Activated T-helper 2 cell treated with anti-CD3 and anti-CD28 coated beads, Interferon-gamma antibody, Interleukin-2, Interleukin-4, amounts not matched to agents 10 μg/mL and 5 μg/mL and 100 μg/mL, durations not matched to agents 14 hours and 24 hours and 36 hours (primary cell): ENCODE measurements at regions not wholly inside any gene's neighbourhood (a gene's known extent, or its start where the extent isn't known, plus 50 kb on each side); places are given as distances from the start of the nearest gene placed in this dataset.
"Not testable (repeated sequence)": the region's sequence is repeated elsewhere in the genome, so short reads cannot be mapped to it uniquely, and the experiment has no call there.

Source experiments
- DNase-seq: peaks from one replicate; pipeline ENCODE4 v3.0.0; 2021; ENCODE audit warnings: low spot score
- H3K27ac Mint-ChIP-seq: one replicate; pipeline ENCODE4 v1.8.0; 2021; ENCODE audit warnings: mixed read lengths
- H3K27me3 Mint-ChIP-seq: one replicate; pipeline ENCODE4 v1.8.0; 2021; ENCODE audit warnings: low read depth, mixed read lengths
- H3K36me3 Mint-ChIP-seq: one replicate; pipeline ENCODE4 v1.8.0; 2021; ENCODE audit warnings: low read depth, mixed read lengths
- H3K4me1 Mint-ChIP-seq: one replicate; pipeline ENCODE4 v1.8.0; 2021; ENCODE audit warnings: low read depth, mixed read lengths
- H3K4me3 Mint-ChIP-seq: one replicate; pipeline ENCODE4 v1.8.0; 2021; ENCODE audit warnings: low read depth, mild to moderate bottlenecking, moderate library complexity, mixed read lengths
- H3K9me3 Mint-ChIP-seq: one replicate; pipeline ENCODE4 v1.8.0; 2021; ENCODE audit warnings: mixed read lengths
- intact Hi-C: fragments of 100-400 bp; cut with micrococcal nuclease; formaldehyde crosslinking; loops from one replicate; pipeline ENCODE4 v1.15.1; 2023

DNA sequence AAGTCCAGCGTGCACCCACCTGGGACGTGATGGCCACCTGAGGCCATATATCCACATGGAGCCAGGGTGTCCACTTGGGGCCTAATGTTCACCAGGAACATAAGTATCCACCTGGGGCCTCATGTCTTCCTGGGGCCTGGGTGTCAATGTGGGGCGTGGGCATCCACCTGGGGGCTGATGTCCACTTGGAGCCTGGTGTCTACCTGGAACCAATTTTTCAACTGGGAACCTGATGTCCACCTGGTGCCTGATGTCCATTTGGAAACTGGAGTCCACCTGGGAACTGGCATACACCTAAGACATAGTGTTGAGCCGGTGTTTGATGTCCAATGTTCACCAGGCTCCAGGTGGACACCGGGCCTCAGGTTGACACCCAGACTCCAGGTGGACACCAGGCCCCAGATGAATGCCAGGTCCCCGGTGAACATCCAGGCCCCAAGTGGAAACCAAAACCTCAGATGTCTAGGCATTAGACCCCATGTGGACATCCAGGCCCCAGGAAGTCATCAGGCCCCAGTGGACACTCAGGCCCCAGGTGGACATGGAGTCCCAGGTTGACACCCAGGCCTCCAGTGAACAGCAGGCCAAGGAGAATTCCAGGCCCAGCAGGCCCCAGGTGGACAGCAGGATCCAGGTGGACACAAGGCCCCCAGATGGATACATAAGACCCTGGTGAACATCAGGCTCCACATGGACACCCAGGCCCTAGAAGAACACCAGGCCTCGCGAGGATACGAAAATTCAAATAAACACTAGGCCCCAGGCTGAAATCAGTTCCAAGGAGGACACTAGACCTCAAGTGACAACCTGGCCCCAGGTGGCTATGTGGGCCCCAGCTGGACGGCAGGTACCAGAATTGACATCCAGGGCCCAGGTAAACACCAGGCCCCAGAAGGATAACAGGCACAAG, 56.0 kb upstream of the SEPTIN5 start:
- Mint-ChIP-seq H3K27ac (no peak overlapping the region), H3K36me3 (no peaks in the 10 kb centered on the region), H3K27me3 (no peaks in the 10 kb centered on the region), H3K4me3 (no peak overlapping the region), H3K4me1 (no peaks in the 10 kb centered on the region), H3K9me3 (no peaks in the 10 kb centered on the region)
- intact Hi-C loops, result no loop called here
- DNase-seq, result no peak

DNA sequence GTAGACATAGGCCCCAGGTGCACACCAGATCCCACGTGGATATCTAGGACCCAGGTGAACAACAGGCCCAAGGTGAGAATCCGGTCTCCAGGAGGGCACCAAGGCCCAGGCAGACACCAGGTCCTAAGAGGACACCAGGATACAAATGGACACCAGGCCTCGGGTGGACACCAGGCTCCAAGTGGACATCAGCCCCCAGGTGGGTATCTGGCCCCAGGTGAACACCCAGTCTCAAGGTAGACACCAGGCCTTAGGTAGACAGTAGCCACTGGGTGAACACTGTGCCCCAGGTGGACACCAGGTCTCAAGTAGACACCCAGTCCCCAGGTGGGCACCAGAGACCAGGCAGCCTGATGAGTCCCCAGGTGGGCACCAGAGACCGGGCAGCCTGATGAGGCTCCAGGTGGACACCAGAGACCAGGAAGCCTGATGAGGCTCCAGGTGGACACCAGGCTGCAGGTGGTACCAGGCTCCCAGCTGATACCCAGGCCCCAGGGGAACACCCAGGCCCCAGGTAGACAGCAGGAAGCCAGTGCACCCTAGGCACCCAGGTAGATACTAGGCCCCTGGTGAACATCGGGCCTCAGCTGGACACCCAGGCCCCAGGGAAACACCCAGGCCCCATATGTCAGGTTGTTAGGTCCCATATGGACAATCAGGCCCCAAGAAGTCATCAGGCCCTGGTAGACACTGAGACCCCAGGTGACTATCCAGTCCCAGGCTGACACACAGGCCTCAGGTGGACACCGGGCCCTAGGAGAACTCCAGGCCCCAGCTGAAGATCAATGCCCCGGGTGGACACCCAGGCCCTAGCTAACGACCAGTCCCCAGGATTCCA, 55.1 kb upstream of the SEPTIN5 start:
- intact Hi-C loops, result no loop called here
- DNase-seq, result no peak
- H3K4me1 Mint-ChIP-seq, result no peaks in the 10 kb centered on the region
- H3K27ac Mint-ChIP-seq, result no peak overlapping the region
- no peaks in the 10 kb centered on the region for H3K27me3 Mint-ChIP-seq
- no peaks in the 10 kb centered on the region for H3K9me3 Mint-ChIP-seq
- H3K4me3 Mint-ChIP-seq, result no peak overlapping the region
- H3K36me3 Mint-ChIP-seq, result no peaks in the 10 kb centered on the region

DNA sequence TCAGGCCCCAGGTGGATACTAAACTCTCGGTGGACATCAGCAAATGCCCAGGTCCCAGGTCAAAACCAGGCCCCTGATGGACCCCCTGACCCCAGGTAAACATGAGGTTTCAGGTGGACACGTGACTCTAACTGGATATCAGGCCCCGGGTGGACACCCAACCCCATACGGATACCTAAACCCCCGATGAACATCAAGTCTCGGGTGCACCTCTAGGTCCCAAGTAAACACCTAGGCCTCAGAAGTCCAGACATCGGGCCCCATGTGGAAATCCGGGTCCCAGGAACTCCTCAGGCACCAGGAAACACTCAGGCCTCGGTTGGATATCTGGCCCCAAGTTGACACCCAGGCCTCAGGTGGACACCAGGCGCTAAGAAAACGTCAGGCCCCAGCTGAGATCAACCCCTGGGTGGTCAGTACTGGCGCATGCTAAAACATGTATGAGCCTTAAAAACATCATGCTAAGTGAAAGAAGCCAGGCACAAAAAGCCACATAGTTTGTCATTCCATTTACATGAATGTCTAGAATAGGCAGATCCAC, 54.4 kb upstream of the SEPTIN5 start:
- H3K4me1 Mint-ChIP-seq, result no peaks in the 10 kb centered on the region
- no peak for DNase-seq
- intact Hi-C loops, result no loop called here
- no peak overlapping the region for H3K27ac Mint-ChIP-seq
- no peak overlapping the region for H3K4me3 Mint-ChIP-seq
- H3K9me3 Mint-ChIP-seq, result no peaks in the 10 kb centered on the region
- no peaks in the 10 kb centered on the region for H3K36me3 Mint-ChIP-seq
- no peaks in the 10 kb centered on the region for H3K27me3 Mint-ChIP-seq

DNA sequence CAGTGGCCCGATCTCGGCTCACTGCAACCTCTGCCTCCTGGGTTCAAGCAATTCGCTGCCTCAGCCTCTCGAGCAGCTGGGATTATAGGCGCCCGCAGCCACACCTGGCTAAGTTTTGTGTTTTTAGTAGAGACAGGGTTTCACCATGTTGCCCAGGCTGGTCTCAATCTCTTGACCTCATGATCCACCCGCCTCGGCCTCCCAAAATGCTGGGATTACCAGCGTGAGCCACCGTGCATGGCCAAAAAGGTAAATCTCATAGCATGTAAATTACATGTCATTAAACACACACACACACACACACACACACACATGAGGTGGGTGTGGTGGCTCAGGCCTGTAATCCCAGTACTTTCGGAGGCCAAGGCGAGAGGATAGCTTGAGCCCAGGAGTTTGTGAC, 53.7 kb upstream of the SEPTIN5 start:
- H3K27me3 Mint-ChIP-seq, H3K4me1 Mint-ChIP-seq, H3K36me3 Mint-ChIP-seq, H3K4me3 Mint-ChIP-seq, H3K9me3 Mint-ChIP-seq, H3K27ac Mint-ChIP-seq, DNase-seq, intact Hi-C loops: not testable (repeated sequence)

GRCh38 chr22:19661156-19661555, 53.1 kb upstream of the SEPTIN5 start:
- Mint-ChIP-seq H3K4me3 (no peak overlapping the region), H3K27me3 (no peaks in the 10 kb centered on the region), H3K9me3 (no peaks in the 10 kb centered on the region), H3K27ac (no peak overlapping the region), H3K4me1 (no peaks in the 10 kb centered on the region), H3K36me3 (no peaks in the 10 kb centered on the region)
- DNase-seq, result no peak
- intact Hi-C loops, result no loop called here

- H3K4me1 Mint-ChIP-seq, H3K27me3 Mint-ChIP-seq, intact Hi-C loops, DNase-seq, H3K27ac Mint-ChIP-seq, H3K9me3 Mint-ChIP-seq, H3K4me3 Mint-ChIP-seq, H3K36me3 Mint-ChIP-seq: not testable (repeated sequence)
Measured at GRCh38 chr22:19662049-19662684, 52.1 kb upstream of the SEPTIN5 start.

DNA sequence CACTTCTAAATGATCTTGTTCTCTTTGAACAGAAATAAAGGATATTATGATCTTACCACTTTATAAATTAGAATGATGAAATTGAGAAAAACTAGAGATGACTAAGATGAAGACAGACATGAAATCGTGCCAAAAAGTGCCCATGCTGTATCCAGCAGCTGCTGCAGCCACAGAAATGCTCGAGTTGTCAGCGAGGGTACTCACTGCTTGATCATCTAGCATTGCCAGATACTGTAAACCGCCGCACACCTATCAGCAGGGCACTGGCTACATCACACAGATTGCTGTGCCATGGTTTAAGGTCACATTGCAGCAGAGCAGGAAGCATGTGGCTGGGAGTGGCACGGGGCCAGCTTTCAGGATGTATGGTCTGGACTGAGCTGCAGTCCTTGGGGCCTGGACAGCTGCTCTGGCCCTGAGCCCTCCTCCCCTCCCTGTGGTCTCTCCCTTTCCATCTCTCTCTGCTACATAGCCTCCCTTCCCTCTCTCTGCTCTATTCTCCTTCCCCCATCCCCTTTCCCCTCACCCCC, 51.0 kb upstream of the SEPTIN5 start:
- Mint-ChIP-seq H3K27ac (no peak overlapping the region), H3K4me1 (no peaks in the 10 kb centered on the region), H3K36me3 (no peaks in the 10 kb centered on the region), H3K9me3 (no peaks in the 10 kb centered on the region), H3K27me3 (no peaks in the 10 kb centered on the region), H3K4me3 (no peak overlapping the region)
- intact Hi-C loops, result no loop called here
- DNase-seq, result no peak

DNA sequence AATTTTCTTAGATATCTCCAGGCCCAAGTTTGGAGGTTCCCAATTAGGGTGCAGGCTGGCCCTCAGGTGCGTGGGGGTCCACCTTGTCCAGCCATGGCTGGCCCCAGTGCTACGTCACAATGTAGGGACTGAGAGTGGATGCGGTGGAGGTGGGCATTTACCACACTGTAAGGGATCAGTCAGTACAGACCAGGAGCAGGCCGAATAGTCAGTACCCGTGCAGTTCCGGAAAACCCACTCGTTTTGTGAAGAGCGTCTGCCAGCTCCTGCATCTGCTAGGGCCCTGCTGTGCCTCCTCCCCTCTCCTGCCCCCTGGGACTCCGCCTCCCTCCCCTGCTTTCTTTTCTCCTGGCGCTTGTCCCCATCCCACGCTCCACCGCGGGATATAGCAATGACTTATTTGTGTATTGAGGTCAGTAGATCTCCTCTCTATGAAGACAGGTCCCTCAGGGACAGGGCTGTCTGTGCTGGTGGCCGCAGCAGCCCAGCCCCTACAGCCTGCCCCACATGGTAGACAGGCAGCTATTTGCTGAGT, 50.4 kb upstream of the SEPTIN5 start:
- no peak overlapping the region for H3K4me3 Mint-ChIP-seq
- no peaks in the 10 kb centered on the region for H3K9me3 Mint-ChIP-seq
- no peaks in the 10 kb centered on the region for H3K27me3 Mint-ChIP-seq
- intact Hi-C loops, result no loop called here
- no peak overlapping the region for H3K27ac Mint-ChIP-seq
- no peaks in the 10 kb centered on the region for H3K36me3 Mint-ChIP-seq
- DNase-seq, result no peak
- no peaks in the 10 kb centered on the region for H3K4me1 Mint-ChIP-seq

DNA sequence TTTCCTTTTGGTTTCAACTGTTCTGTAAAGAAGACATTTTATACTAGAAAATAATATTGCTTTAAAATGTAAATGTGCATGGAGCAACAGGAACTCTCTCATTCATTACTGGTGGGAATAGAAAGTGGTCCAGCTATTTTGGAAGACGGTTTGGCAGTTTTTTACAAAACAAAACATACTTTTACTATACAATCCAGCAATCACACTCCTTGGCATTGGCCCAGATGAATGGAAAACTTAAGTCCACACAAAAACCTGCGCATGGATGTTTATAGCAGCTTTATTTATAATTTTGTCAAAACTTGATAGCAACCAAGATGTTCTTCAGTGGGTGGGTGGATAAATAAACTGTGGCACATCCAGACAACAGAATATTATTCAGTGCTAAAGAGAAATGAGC, 49.9 kb upstream of the SEPTIN5 start:
- intact Hi-C loops, result no loop called here
- DNase-seq, result no peak
- Mint-ChIP-seq H3K27me3 (no peaks in the 10 kb centered on the region), H3K4me1 (no peaks in the 10 kb centered on the region), H3K27ac (no peak overlapping the region), H3K36me3 (no peaks in the 10 kb centered on the region), H3K4me3 (no peak overlapping the region), H3K9me3 (no peaks in the 10 kb centered on the region)
